ENCODE measurements at regions not wholly inside any gene's neighbourhood (a gene's known extent, or its start where the extent isn't known, plus 50 kb on each side); places are given as distances from the start of the nearest gene placed in this dataset.
"Not testable (repeated sequence)": the region's sequence is repeated elsewhere in the genome, so short reads cannot be mapped to it uniquely, and the experiment has no call there.

DNA sequence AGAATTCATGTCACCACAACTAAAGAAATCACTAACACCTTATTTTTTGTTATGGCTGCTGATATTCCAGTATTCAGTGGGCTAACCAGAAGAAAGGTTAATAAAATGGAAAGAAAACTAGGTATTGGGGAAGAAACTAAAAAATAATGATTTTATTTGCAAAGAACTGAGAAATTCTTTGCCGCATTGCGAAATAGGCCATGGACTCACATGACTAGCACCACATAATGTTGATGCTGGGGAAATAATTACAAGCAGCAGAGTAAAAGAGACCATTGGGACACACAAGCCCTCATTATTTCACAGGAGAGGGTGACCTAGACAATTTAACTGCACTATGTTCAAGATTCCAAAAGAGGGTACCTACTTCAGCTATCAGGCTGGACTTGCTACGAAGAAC lies 1411.5 kb downstream of the SLITRK5 start (continued):
- TF ChIP-seq, protein P1, sequence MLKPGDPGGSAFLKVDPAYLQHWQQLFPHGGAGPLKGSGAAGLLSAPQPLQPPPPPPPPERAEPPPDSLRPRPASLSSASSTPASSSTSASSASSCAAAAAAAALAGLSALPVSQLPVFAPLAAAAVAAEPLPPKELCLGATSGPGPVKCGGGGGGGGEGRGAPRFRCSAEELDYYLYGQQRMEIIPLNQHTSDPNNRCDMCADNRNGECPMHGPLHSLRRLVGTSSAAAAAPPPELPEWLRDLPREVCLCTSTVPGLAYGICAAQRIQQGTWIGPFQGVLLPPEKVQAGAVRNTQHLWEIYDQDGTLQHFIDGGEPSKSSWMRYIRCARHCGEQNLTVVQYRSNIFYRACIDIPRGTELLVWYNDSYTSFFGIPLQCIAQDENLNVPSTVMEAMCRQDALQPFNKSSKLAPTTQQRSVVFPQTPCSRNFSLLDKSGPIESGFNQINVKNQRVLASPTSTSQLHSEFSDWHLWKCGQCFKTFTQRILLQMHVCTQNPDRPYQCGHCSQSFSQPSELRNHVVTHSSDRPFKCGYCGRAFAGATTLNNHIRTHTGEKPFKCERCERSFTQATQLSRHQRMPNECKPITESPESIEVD (tag by site-specific recombination; IDR thresholded peaks at IDR 0.05), result no peak

DNA sequence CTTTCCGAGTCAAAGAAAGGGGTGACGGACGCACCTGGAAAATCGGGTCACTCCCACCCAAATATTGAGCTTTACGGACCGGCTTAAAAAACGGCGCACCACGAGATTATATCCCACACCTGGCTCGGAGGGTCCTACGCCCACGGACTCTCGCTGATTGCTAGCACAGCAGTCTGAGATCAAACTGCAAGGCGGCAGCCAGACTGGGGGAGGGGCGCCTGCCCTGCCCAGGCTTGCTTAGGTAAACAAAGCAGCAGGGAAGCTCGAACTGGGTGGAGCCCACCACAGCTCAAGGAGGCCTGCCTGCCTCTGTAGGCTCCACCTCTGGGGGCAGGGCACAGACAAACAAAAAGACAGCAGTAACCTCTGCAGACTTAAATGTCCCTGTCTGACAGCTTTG lies 1416.9 kb downstream of the SLITRK5 start:
- H3K9me3 ChIP-seq (ENCODE audit: control insufficient read depth, insufficient read depth, low read depth, low read length); H3K4me1 ChIP-seq (ENCODE audit: control insufficient read depth, insufficient read depth, low read length); H3K27ac ChIP-seq (ENCODE audit: extremely low read depth, low read depth, low read length); H3K36me3 ChIP-seq (ENCODE audit: control insufficient read depth in 2 of 2, insufficient read depth in 1 of 2, low read length in 2 of 2); POLR2A ChIA-PET; H3K4me3 ChIP-seq (ENCODE audit: low read depth, low read length): not testable (repeated sequence)
- CTCF ChIA-PET, result interaction anchor here (0.6 kb wide), 1 partner anchor 22 kb away, joined by 3 read pairs; no protein-coding TSS in a partner anchor

DNA sequence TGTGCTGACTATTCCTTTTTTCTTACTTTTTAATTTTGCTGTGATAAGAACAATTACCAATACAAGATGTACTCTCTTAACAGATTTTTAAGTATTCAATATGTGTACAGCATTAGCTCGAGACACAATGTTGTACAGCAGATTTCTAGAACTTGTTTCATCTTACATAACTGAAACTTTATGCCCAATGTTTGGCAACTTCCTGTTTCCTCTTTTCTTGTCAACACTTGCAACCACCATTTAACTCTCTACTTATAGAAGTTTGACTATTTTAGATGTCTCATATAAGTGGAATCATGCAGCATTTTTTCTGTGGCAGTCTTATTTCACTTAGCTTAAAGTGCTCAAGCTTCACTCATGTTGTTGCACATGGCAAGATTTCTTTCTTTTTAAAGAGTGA lies 1426.8 kb downstream of the SLITRK5 start:
- H3K4me1 ChIP-seq (ENCODE audit: control insufficient read depth, insufficient read depth, low read length), result no peaks in the 10 kb centered on the region
- TF ChIP-seq, protein P2, sequence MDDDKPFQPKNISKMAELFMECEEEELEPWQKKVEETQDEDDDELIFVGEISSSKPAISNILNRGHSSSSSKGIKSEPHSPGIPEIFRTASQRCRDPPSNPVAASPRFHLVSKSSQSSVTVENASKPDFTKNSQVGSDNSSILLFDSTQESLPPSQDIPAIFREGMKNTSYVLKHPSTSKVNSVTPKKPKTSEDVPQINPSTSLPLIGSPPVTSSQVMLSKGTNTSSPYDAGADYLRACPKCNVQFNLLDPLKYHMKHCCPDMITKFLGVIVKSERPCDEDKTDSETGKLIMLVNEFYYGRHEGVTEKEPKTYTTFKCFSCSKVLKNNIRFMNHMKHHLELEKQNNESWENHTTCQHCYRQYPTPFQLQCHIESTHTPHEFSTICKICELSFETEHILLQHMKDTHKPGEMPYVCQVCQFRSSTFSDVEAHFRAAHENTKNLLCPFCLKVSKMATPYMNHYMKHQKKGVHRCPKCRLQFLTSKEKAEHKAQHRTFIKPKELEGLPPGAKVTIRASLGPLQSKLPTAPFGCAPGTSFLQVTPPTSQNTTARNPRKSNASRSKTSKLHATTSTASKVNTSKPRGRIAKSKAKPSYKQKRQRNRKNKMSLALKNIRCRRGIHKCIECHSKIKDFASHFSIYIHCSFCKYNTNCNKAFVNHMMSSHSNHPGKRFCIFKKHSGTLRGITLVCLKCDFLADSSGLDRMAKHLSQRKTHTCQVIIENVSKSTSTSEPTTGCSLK (tag by site-specific recombination; IDR thresholded peaks at IDR 0.05), result no peak
- TF ChIP-seq, protein P3, sequence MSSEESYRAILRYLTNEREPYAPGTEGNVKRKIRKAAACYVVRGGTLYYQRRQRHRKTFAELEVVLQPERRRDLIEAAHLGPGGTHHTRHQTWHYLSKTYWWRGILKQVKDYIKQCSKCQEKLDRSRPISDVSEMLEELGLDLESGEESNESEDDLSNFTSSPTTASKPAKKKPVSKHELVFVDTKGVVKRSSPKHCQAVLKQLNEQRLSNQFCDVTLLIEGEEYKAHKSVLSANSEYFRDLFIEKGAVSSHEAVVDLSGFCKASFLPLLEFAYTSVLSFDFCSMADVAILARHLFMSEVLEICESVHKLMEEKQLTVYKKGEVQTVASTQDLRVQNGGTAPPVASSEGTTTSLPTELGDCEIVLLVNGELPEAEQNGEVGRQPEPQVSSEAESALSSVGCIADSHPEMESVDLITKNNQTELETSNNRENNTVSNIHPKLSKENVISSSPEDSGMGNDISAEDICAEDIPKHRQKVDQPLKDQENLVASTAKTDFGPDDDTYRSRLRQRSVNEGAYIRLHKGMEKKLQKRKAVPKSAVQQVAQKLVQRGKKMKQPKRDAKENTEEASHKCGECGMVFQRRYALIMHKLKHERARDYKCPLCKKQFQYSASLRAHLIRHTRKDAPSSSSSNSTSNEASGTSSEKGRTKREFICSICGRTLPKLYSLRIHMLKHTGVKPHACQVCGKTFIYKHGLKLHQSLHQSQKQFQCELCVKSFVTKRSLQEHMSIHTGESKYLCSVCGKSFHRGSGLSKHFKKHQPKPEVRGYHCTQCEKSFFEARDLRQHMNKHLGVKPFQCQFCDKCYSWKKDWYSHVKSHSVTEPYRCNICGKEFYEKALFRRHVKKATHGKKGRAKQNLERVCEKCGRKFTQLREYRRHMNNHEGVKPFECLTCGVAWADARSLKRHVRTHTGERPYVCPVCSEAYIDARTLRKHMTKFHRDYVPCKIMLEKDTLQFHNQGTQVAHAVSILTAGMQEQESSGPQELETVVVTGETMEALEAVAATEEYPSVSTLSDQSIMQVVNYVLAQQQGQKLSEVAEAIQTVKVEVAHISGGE (tag by site-specific recombination; conservative IDR thresholded peaks at IDR 0.05; ENCODE audit: low read depth), result no peak
- TF ChIP-seq ZNF239 (tag by site-specific recombination; IDR thresholded peaks at IDR 0.05) (no peak), ZNF837 (tag by site-specific recombination; IDR thresholded peaks at IDR 0.05) (no peak), WT1 (tag by site-specific recombination; IDR thresholded peaks at IDR 0.05) (no peak), ZNF544 (tag by site-specific recombination; IDR thresholded peaks at IDR 0.05) (no peak)
- TF ChIP-seq, protein P4, sequence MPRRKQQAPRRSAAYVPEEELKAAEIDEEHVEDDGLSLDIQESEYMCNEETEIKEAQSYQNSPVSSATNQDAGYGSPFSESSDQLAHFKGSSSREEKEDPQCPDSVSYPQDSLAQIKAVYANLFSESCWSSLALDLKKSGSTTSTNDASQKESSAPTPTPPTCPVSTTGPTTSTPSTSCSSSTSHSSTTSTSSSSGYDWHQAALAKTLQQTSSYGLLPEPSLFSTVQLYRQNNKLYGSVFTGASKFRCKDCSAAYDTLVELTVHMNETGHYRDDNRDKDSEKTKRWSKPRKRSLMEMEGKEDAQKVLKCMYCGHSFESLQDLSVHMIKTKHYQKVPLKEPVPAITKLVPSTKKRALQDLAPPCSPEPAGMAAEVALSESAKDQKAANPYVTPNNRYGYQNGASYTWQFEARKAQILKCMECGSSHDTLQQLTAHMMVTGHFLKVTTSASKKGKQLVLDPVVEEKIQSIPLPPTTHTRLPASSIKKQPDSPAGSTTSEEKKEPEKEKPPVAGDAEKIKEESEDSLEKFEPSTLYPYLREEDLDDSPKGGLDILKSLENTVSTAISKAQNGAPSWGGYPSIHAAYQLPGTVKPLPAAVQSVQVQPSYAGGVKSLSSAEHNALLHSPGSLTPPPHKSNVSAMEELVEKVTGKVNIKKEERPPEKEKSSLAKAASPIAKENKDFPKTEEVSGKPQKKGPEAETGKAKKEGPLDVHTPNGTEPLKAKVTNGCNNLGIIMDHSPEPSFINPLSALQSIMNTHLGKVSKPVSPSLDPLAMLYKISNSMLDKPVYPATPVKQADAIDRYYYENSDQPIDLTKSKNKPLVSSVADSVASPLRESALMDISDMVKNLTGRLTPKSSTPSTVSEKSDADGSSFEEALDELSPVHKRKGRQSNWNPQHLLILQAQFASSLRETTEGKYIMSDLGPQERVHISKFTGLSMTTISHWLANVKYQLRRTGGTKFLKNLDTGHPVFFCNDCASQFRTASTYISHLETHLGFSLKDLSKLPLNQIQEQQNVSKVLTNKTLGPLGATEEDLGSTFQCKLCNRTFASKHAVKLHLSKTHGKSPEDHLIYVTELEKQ (tag by site-specific recombination; IDR thresholded peaks at IDR 0.05; ENCODE audit: borderline replicate concordance), result no peak
- TF ChIP-seq, protein P5, sequence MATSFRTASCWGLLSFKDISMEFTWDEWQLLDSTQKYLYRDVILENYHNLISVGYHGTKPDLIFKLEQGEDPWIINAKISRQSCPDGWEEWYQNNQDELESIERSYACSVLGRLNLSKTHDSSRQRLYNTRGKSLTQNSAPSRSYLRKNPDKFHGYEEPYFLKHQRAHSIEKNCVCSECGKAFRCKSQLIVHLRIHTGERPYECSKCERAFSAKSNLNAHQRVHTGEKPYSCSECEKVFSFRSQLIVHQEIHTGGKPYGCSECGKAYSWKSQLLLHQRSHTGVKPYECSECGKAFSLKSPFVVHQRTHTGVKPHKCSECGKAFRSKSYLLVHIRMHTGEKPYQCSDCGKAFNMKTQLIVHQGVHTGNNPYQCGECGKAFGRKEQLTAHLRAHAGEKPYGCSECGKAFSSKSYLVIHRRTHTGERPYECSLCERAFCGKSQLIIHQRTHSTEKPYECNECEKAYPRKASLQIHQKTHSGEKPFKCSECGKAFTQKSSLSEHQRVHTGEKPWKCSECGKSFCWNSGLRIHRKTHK (tag by site-specific recombination; IDR thresholded peaks at IDR 0.05), result no peak
- TF ChIP-seq, protein P6, sequence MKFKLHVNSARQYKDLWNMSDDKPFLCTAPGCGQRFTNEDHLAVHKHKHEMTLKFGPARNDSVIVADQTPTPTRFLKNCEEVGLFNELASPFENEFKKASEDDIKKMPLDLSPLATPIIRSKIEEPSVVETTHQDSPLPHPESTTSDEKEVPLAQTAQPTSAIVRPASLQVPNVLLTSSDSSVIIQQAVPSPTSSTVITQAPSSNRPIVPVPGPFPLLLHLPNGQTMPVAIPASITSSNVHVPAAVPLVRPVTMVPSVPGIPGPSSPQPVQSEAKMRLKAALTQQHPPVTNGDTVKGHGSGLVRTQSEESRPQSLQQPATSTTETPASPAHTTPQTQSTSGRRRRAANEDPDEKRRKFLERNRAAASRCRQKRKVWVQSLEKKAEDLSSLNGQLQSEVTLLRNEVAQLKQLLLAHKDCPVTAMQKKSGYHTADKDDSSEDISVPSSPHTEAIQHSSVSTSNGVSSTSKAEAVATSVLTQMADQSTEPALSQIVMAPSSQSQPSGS (tag by site-specific recombination; IDR thresholded peaks at IDR 0.05; ENCODE audit: low read depth), result no peak
- no peak overlapping the region for H3K4me3 ChIP-seq (ENCODE audit: low read depth, low read length)
- POLR2A ChIA-PET, result no interaction called here
- no peaks in the 10 kb centered on the region for H3K9me3 ChIP-seq (ENCODE audit: control insufficient read depth, insufficient read depth, low read depth, low read length)
- no peak overlapping the region for H3K27ac ChIP-seq (ENCODE audit: extremely low read depth, low read depth, low read length)
- H3K36me3 ChIP-seq (ENCODE audit: control insufficient read depth in 2 of 2, insufficient read depth in 1 of 2, low read length in 2 of 2), result no peaks in the 10 kb centered on the region
- CTCF ChIA-PET, result no interaction called here

Measured in HEK293 (cell line).